Hippocampal formation (tissue), 2 donors: ENCODE measurements at regions not wholly inside any gene's neighbourhood (a gene's known extent, or its start where the extent isn't known, plus 50 kb on each side); places are given as distances from the start of the nearest gene placed in this dataset.
"Not testable (repeated sequence)": the region's sequence is repeated elsewhere in the genome, so short reads cannot be mapped to it uniquely, and the experiment has no call there.

ENCODE experiments used
- DNase-seq, 2 donors: peaks; one replicate each; lab custom pipeline; 2025; lab: John Stamatoyannopoulos, UW

DNA sequence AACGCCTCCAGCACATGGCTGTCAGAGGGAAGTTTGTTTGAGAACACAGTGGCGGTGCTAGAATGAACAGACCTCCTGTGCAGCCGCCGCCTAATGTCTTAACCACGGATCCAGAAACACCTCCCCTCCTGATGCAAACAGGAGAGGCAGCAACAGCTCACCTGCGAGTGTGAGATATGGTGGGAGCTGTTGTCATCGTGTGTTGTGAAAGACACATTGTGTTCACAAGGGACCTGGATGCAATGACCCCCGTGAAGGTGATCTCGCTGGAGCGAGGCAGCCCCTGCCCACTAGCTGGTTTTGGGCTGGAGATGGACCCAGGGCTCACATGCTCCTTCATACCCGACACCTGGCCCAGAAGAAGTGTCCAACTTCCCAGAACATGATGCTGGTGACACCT is 315.3 kb upstream of the C1orf174 start:
- DNase-seq: no peak

DNA sequence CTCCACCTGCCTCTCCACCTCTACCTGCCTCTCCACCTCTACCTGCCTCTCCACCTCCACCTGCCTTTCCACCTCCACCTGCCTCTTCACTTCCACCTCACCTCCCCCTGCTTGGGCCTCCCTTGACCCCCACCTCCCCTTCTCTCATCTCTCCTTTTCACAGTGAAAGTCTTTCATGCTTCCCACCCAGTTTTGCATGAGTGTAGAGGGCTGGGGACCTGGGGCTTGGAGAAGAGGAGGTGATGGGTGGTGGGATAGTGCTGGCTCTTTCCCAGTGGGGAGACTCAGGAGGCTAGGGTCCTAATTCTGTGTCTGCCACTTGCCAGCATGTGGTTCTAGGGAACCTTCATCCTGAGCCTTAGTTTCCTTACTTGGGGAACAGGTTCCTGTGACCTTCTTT is 316.2 kb upstream of the C1orf174 start:
- DNase-seq: no peak

- no peak for DNase-seq
Observed at GRCh38 chr1:4218619-4219018, 318.5 kb upstream of the C1orf174 start.

- DNase-seq: no peak
Observed at GRCh38 chr1:4219111-4219510, 319.0 kb upstream of the C1orf174 start.

GRCh38 chr1:4219826-4220225 is 319.8 kb upstream of the C1orf174 start:
- no peak for DNase-seq

DNA sequence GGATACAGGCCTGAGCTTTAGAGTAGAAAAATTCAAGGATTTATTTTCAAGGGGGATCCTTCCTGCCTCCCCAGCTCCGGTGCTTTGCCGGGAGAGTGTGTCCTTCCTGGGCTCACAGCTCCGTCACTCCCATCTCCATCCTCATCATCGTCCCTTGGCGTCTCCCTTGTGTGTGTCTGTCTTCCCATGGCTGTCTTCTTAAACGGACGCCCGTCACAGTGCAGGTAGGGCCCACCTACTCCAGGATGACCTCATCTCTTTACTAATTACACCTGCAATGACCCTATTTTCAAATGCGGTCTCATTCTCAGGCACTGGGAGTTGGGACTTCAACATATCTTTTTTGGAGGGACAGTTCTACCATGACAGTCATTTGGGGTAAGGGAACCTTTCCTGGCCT is 320.3 kb upstream of the C1orf174 start:
- DNase-seq: no peak

DNA sequence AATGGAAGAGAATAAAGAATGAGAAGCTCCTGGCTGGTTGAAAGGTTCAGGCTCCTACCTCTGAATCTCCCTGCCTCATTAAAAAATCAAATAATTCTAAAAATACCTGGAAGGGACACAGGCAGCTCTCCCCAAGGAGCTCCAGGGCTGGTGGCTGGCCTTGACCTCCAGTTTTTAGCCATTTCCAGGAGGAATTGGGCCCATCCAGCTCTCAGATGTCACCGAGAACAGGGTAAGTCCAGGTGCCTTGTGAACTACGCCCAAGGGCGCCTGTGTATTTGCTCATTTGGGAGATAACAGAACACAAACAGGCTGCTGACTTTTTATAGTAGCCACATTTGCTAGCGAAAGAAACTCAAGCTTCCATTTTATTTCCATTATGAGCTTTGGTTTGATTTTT is 321.0 kb upstream of the C1orf174 start:
- DNase-seq: no peak

DNA sequence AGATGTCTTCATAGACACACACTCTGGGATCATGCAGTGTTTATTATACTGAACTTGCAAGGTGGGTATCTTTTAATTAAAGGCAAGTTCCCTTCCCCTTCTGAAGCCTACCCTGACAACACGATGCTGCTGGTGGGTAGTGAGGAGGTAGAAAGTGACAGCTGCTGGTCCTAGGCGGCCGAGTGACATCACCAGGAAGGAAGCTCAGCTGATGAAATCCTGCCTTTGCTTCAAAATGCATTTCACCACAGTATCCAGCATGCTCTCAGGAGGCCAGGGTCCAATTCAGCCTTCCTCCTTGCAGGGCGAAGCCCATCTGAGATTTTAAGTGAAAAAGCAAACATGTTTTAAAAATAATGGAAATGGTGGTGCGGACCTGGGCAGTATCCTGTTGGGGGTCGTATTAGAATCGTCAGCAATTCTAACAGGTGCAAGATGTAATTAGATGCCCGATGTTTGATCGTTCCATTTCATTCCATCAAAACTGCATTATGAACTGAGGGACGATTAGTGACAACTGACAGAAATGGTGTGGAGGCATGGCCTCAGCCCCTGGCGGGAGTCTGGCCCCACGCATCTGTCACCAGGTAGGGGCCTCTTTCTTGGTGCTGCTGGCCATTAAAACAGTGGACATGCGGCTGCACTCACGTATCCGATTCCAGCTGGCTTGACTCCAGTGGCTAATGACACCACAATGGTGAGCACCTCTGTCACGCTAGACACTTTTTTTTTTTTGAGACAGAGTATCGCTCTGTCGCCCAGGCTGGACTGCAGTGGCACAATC is 324.8 kb upstream of the C1orf174 start:
- no peak for DNase-seq

DNA sequence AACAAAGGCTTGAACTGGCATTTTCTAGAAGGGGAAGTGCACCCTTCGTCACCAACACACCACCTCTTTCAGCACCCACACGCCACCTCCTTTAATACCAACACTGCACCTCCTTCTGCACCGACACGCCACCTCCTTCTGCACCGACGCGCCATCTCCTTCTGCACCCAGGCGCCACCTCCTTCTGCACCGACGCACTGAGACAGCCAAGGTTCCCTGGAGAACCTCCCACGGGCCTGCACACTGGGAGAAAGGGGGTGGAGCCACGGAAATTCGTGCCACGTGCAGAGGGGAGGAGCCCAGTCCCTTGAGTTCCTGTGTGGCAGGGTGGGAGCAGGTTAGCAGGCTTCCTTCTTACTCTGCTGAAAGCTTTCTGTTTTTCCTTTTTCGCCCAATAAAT is 327.9 kb upstream of the C1orf174 start:
- no peak for DNase-seq

- no peak for DNase-seq
Observed at GRCh38 chr1:4253935-4254334, 353.9 kb upstream of the C1orf174 start.

DNA sequence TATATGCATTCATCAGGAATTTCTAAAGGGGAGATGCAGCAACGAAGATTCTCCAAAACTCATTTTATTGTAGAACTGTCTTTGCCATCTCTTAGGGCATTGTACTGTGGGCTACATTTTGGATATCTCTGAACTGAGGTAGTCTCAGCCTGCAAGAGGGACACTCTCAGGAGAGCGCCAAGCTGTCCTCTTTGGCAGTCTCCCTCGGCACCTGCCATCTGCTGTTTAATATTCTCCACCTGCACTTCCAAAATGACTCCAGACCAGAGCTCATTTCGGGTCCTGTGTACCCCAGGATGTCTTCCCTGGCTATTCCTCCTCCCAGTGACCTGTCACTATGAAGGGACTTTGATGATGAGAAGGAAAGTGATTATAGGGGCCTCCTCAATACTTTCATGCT is 356.3 kb upstream of the C1orf174 start:
- DNase-seq: no peak

DNA sequence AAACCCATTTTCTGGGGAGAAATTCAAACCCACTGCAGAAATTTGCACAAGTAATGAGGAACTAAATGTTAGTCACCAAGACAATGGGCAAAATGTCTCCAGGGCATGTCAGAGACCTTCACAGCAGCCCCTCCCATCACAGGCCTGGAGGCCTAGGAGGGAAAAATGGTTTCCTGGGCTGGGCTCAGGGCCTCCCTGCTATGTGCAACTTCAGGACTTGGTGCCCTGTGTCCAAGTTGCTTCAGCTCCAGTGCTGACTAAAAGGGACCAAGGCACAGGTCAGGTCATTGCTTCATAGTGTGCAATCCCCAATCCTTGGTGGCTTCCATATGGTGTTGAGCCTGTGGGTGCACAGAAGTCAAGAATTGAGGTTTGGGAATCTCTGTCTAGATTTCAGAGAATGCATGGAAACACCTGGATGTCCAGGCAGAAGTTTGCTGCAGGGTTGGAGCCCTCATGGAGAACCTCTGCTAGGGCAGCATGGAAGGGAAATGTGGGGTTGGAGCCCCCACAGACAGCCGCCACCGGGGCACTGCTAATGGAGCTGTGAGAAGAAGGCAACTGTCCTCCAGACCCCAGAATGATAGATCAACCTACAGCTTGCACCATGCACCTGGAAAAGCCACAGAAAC is 358.2 kb upstream of the C1orf174 start:
- not testable (repeated sequence) for DNase-seq

GRCh38 chr1:4261327-4261726 is 361.3 kb upstream of the C1orf174 start:
- no peak for DNase-seq

DNA sequence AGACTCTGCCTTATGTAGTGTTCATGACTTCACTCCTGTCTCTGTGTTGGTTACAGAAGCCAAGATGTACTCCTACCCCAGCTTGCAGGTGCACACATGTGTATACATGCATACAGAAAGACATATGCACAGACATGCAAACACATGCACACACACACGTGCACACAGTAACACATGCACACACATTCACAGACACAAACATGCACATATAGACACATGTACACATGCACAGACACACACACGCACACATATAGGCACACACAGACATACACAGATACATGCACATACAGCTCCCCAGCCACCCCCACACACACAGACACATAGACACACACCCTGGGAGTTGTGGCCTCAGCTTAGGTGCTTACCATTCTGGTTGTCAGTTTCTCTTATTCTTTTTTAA is 362.6 kb upstream of the C1orf174 start:
- DNase-seq: no peak

DNA sequence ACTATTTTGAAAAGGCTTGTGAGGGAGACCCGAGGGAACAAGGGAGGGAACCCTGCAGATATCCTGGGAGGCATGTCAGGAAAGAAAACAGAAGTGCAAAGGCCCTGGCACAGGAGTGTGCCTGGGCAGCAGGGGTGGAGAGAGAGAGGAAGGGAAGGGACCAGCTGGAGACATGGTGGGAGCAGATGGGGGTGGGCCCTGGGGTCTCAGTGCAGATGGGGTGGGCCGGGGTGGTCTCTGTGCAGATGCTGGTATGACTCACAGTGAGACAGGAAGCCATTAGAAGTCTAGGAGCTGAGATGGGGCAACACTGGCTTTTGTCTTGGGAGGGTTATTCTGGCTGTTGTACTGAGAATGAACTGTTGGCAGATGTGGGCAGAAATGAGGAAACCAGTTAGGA is 363.6 kb upstream of the C1orf174 start:
- no peak for DNase-seq

GRCh38 chr1:4265836-4266235 is 365.8 kb upstream of the C1orf174 start:
- DNase-seq: no peak

- DNase-seq: no peak
Observed at GRCh38 chr1:4267381-4268261, 367.5 kb upstream of the C1orf174 start.

DNA sequence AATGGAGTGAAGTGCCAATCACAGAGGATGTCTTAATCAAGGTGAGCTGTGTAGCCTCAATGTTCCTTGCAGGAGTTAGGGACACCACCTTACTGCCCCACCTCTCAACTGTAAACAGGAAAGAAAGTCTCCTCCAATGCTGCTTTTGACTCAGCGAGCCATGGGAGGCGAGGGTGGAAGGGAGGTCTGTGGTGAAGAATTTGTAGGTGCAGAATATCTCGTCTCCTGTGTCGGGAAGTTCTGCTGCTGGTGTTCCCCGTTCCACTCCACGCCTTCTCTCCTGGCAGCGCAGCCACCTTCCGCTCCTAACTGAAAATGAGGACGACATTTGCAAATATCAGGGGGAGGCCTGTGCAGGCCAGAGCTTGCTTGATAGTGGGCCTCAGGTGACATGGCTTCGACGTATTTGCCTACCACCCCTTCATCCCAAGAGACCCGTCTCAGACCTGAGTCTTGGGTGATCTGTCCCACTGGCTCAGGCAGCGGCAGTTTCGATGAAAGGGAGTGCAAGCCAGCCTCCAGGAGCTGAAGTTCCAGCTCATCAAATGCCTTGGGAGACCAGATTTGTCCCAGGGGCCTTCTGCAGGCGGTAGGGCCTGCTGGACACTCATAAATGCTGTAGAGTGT is 368.3 kb upstream of the C1orf174 start:
- no peak for DNase-seq

- DNase-seq: no peak
Observed at GRCh38 chr1:4268889-4269284, 368.8 kb upstream of the C1orf174 start.

DNA sequence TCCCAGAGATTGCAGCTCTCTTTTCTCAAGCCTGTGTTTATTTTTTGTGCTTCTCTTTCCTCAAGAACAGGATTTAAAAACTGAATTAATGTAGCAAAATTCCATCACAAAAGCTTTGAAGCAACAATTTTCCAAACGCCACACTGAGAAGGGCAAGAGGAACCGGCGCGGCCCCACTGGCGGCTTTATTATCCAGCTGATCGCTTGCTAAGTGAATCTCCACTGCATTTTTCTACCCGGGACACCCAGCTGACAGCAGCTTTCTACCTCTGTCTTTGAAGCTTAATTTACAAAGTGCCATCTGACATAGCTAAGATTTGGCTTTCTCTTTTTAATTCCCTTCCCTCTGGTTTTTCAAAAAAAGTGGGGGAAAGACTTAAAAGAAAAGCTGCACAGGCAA is 369.3 kb upstream of the C1orf174 start:
- DNase-seq: no peak

DNA sequence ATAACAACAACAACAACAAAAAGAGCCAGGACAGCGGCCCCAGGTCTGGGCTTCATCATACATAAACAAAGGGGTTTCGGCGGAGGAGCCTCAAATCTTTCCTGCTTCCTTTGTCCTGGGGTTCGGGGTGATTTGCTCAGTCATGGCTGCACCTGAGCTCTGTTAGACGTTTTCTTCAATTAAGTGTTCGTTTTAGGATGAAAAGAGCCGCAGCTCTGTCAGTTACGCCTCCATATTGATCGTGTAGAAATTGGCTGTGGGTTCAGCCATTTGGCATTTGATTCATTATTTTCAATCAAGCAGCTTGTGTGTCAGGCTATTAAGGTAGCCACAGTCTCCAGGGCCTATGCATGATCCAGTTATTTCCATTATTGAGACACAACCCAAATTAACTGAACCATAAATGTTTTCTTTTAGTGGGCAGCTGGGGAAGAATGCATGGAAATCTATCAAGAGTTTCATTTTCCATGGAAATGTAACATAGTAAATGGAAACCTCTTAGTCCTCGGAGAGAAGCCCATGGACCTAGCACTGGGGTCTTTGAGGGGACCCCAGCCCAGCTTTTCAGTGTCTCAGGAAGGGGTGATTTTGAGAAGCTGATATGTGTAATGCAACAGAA is 370.0 kb upstream of the C1orf174 start:
- DNase-seq: no peak
